ENCODE measurements at regions not wholly inside any gene's neighbourhood (a gene's known extent, or its start where the extent isn't known, plus 50 kb on each side); places are given as distances from the start of the nearest gene placed in this dataset.

DNA sequence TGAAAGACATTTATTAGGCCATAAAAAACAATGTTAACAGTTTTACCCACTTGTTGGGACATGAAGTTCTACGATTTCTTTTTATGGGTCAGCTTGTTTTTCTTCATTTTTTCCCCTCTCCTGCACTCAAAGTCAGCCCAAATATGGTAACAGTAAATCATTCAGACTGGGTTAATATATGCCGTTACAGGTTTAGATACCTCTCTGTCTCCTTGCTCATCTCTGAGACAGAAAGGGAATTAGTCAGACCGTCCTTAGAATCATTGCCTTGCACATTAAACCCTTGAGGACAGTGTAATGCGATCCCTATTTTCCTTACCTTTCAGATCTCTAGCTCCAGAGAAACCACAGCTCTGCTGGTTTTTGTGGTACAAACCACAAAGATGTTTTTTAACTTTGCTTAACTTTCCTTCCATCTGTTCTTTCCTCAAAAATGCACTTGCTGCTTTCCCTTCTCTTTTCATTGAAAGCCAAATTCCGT is 613.3 kb downstream of the PLPP3 start:
- Histone ChIP-seq H3K27ac (ENCODE audit: low read length, poor library complexity, severe bottlenecking) (no peak overlapping the region), H3K18ac (ENCODE audit: low read depth in 1 of 2, low read length in 2 of 2) (no peak overlapping the region), H3K14ac (ENCODE audit: low read length in 2 of 2) (no peak overlapping the region), H2BK120ac (ENCODE audit: low read depth, low read length) (no peak overlapping the region), H2AFZ (ENCODE audit: low read depth, low read length) (no peak overlapping the region), H4K8ac (ENCODE audit: low read length) (no peak overlapping the region), H3K4me1 (ENCODE audit: control insufficient read depth, insufficient read depth, low read depth, low read length) (no peaks in the 10 kb centered on the region), H3K27me3 (ENCODE audit: control insufficient read depth in 1 of 2, insufficient read depth in 1 of 2, low read length in 2 of 2) (no peaks in the 10 kb centered on the region), H3K36me3 (ENCODE audit: control insufficient read depth in 1 of 2, insufficient read depth in 2 of 2, low read depth in 1 of 2, low read length in 2 of 2) (peaks cover 0 to 29% of the 10 kb centered on the region in 2 experiments), H3K9ac (ENCODE audit: low read length) (no peak overlapping the region), H3K79me1 (replicated peaks; ENCODE audit: low read length, poor library complexity, severe bottlenecking) (no peaks in the 10 kb centered on the region), H2BK5ac (ENCODE audit: low read depth, low read length, poor library complexity, severe bottlenecking) (no peak overlapping the region), H2BK12ac (ENCODE audit: low read length in 2 of 2) (no peak overlapping the region), H3K4ac (ENCODE audit: low read depth in 1 of 2, low read length in 2 of 2) (no peak overlapping the region), H3K4me3 (ENCODE audit: insufficient read depth in 1 of 2, low read depth in 1 of 2, low read length in 2 of 2) (no peak overlapping the region), H3K9me3 (ENCODE audit: control insufficient read depth, low read length) (no peaks in the 10 kb centered on the region), H2AK5ac (ENCODE audit: low read length, severe bottlenecking) (no peak overlapping the region), H2BK15ac (ENCODE audit: low read depth, poor library complexity, severe bottlenecking) (no peak overlapping the region), H4K91ac (ENCODE audit: low read length) (no peak overlapping the region), H3K4me2 (ENCODE audit: low read length, poor library complexity, severe bottlenecking) (no peak overlapping the region), H3K23ac (ENCODE audit: low read length in 2 of 2) (no peak overlapping the region)
- DNase-seq = no peak
- 80% methylated on average over 5 of the region's 5 CpGs for WGBS

DNA sequence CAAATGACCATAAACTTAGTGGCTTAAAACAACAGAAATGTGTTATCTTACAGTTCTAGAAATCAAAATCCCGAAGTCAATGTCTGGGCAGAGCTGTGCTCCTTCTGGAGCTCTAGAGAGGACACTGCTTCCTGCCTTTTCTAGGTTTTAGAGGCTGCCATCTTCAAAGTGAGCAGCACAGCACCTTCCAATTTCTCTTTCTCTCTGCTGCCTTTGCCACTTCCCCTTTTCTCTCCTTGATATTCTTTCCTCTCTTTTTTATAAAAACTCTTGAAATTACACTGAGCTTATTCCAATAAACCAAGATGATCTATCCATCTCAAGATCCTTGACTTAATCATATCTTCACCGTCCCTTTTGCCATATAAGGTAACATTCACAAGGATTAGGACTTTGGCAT is 616.9 kb downstream of the PLPP3 start:
- Histone ChIP-seq H2AFZ (ENCODE audit: low read depth, low read length) (no peak overlapping the region), H3K9me3 (ENCODE audit: control insufficient read depth, low read length) (no peaks in the 10 kb centered on the region), H3K27me3 (ENCODE audit: control insufficient read depth in 1 of 2, insufficient read depth in 1 of 2, low read length in 2 of 2) (peaks cover 0 to 5% of the 10 kb centered on the region in 2 experiments), H3K4me1 (ENCODE audit: control insufficient read depth, insufficient read depth, low read depth, low read length) (no peaks in the 10 kb centered on the region), H3K4me2 (ENCODE audit: low read length, poor library complexity, severe bottlenecking) (no peak overlapping the region), H3K4me3 (ENCODE audit: insufficient read depth in 1 of 2, low read depth in 1 of 2, low read length in 2 of 2) (no peak overlapping the region), H3K9ac (ENCODE audit: low read length) (no peak overlapping the region), H2BK12ac (ENCODE audit: low read length in 2 of 2) (no peak overlapping the region), H3K4ac (ENCODE audit: low read depth in 1 of 2, low read length in 2 of 2) (no peak overlapping the region), H2BK15ac (ENCODE audit: low read depth, poor library complexity, severe bottlenecking) (no peak overlapping the region), H3K23ac (ENCODE audit: low read length in 2 of 2) (no peak overlapping the region), H2BK120ac (ENCODE audit: low read depth, low read length) (no peak overlapping the region), H3K18ac (ENCODE audit: low read depth in 1 of 2, low read length in 2 of 2) (no peak overlapping the region), H2BK5ac (ENCODE audit: low read depth, low read length, poor library complexity, severe bottlenecking) (no peak overlapping the region), H4K91ac (ENCODE audit: low read length) (no peak overlapping the region), H3K79me1 (replicated peaks; ENCODE audit: low read length, poor library complexity, severe bottlenecking) (no peaks in the 10 kb centered on the region), H3K27ac (ENCODE audit: low read length, poor library complexity, severe bottlenecking) (no peak overlapping the region), H2AK5ac (ENCODE audit: low read length, severe bottlenecking) (no peak overlapping the region), H3K14ac (ENCODE audit: low read length in 2 of 2) (no peak overlapping the region), H3K36me3 (ENCODE audit: control insufficient read depth in 1 of 2, insufficient read depth in 2 of 2, low read depth in 1 of 2, low read length in 2 of 2) (peaks cover 0 to 29% of the 10 kb centered on the region in 2 experiments), H4K8ac (ENCODE audit: low read length) (no peak overlapping the region)
- 88% methylated on average over 1 of the region's 2 CpGs for WGBS
- no peak for DNase-seq

DNA sequence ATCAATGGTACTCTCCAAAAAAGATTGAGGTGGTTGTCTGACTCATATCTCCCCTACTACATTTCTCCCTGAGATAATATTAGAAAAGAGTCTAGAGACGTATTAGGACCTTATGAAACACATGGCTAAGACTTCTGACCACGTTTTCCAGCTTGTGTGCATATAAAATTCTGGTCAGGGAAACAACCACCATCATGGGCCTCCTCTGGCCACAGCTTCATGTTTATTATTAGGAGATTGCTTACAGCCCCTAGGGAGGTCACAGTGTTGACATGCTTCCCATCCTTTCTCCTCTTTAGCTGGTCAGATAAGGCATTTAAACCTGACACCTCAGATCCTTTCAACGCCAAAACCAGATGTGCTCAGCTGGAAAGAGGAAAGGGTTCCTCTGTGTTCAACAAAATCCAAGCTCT is 620.2 kb downstream of the PLPP3 start:
- Histone ChIP-seq H3K9ac (ENCODE audit: low read length) (no peak overlapping the region), H3K9me3 (ENCODE audit: control insufficient read depth, low read length) (no peaks in the 10 kb centered on the region), H2BK12ac (ENCODE audit: low read length in 2 of 2) (no peak overlapping the region), H2BK120ac (ENCODE audit: low read depth, low read length) (no peak overlapping the region), H2BK5ac (ENCODE audit: low read depth, low read length, poor library complexity, severe bottlenecking) (no peak overlapping the region), H3K4me2 (ENCODE audit: low read length, poor library complexity, severe bottlenecking) (no peak overlapping the region), H3K4me1 (ENCODE audit: control insufficient read depth, insufficient read depth, low read depth, low read length) (no peaks in the 10 kb centered on the region), H2AFZ (ENCODE audit: low read depth, low read length) (no peak overlapping the region), H3K4me3 (ENCODE audit: insufficient read depth in 1 of 2, low read depth in 1 of 2, low read length in 2 of 2) (no peak overlapping the region), H2AK5ac (ENCODE audit: low read length, severe bottlenecking) (no peak overlapping the region), H3K27me3 (ENCODE audit: control insufficient read depth in 1 of 2, insufficient read depth in 1 of 2, low read length in 2 of 2) (peaks cover 0 to 5% of the 10 kb centered on the region in 2 experiments), H3K4ac (ENCODE audit: low read depth in 1 of 2, low read length in 2 of 2) (no peak overlapping the region), H3K14ac (ENCODE audit: low read length in 2 of 2) (no peak overlapping the region), H4K8ac (ENCODE audit: low read length) (no peak overlapping the region), H3K36me3 (ENCODE audit: control insufficient read depth in 1 of 2, insufficient read depth in 2 of 2, low read depth in 1 of 2, low read length in 2 of 2) (peaks cover 0 to 26% of the 10 kb centered on the region in 2 experiments), H2BK15ac (ENCODE audit: low read depth, poor library complexity, severe bottlenecking) (no peak overlapping the region), H3K27ac (ENCODE audit: low read length, poor library complexity, severe bottlenecking) (no peak overlapping the region), H3K79me1 (replicated peaks; ENCODE audit: low read length, poor library complexity, severe bottlenecking) (no peaks in the 10 kb centered on the region), H3K18ac (ENCODE audit: low read depth in 1 of 2, low read length in 2 of 2) (no peak overlapping the region), H4K91ac (ENCODE audit: low read length) (no peak overlapping the region), H3K23ac (ENCODE audit: low read length in 2 of 2) (no peak overlapping the region)
- 71% methylated on average over 3 of the region's 3 CpGs for WGBS
- no peak for DNase-seq

DNA sequence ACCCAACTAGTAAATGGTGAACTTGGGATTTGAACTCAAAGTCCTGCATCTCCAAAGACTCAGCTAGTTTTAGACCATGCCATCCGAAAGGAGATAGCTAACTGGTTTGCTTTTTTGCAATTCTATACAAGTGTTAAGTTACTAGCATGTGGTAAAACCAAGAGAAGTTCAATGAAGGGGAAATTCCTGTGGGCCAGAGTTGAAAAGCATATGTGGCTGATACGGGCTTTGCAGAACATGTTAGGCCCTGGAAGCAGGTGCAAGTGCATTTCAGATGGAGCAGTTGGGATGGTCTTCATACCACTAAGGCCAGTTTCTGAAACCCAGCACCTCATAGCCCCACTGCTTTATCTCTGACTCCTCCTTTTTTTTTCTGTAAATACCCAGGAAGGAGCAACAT is 620.9 kb downstream of the PLPP3 start:
- Histone ChIP-seq H3K27me3 (ENCODE audit: control insufficient read depth in 1 of 2, insufficient read depth in 1 of 2, low read length in 2 of 2) (peaks cover 0 to 5% of the 10 kb centered on the region in 2 experiments), H2BK120ac (ENCODE audit: low read depth, low read length) (no peak overlapping the region), H2BK5ac (ENCODE audit: low read depth, low read length, poor library complexity, severe bottlenecking) (no peak overlapping the region), H2AK5ac (ENCODE audit: low read length, severe bottlenecking) (no peak overlapping the region), H4K91ac (ENCODE audit: low read length) (no peak overlapping the region), H3K4me1 (ENCODE audit: control insufficient read depth, insufficient read depth, low read depth, low read length) (no peaks in the 10 kb centered on the region), H3K9ac (ENCODE audit: low read length) (no peak overlapping the region), H2AFZ (ENCODE audit: low read depth, low read length) (no peak overlapping the region), H3K79me1 (replicated peaks; ENCODE audit: low read length, poor library complexity, severe bottlenecking) (no peaks in the 10 kb centered on the region), H3K14ac (ENCODE audit: low read length in 2 of 2) (no peak overlapping the region), H3K23ac (ENCODE audit: low read length in 2 of 2) (no peak overlapping the region), H4K8ac (ENCODE audit: low read length) (no peak overlapping the region), H3K36me3 (ENCODE audit: control insufficient read depth in 1 of 2, insufficient read depth in 2 of 2, low read depth in 1 of 2, low read length in 2 of 2) (peaks cover 0 to 20% of the 10 kb centered on the region in 2 experiments), H3K4ac (ENCODE audit: low read depth in 1 of 2, low read length in 2 of 2) (no peak overlapping the region), H3K4me3 (ENCODE audit: insufficient read depth in 1 of 2, low read depth in 1 of 2, low read length in 2 of 2) (no peak overlapping the region), H3K4me2 (ENCODE audit: low read length, poor library complexity, severe bottlenecking) (no peak overlapping the region), H3K9me3 (ENCODE audit: control insufficient read depth, low read length) (no peaks in the 10 kb centered on the region), H3K18ac (ENCODE audit: low read depth in 1 of 2, low read length in 2 of 2) (no peak overlapping the region), H2BK12ac (ENCODE audit: low read length in 2 of 2) (no peak overlapping the region), H3K27ac (ENCODE audit: low read length, poor library complexity, severe bottlenecking) (no peak overlapping the region), H2BK15ac (ENCODE audit: low read depth, poor library complexity, severe bottlenecking) (no peak overlapping the region)
- 90% methylated on average over 2 of the region's 2 CpGs for WGBS
- no peak for DNase-seq
